HCT116 (cell line): ENCODE measurements at regions not wholly inside any gene's neighbourhood (a gene's known extent, or its start where the extent isn't known, plus 50 kb on each side); places are given as distances from the start of the nearest gene placed in this dataset.

Experiments used
- ATAC-seq: fragments of 200-7000 bp; cut with Tn5 transposase; 2 replicates; pipeline ENCODE4 v1.9.1; 2020; ENCODE audit warnings: mild to moderate bottlenecking, moderate library complexity
- BruUV-seq: library from RNA; stranded (reverse); fragments of 400-500 nt; replicated peaks from 2 replicates; lab custom pipeline; 2021; lab: Mats Ljungman, UMichigan
- CTCF ChIA-PET: fragments of 300-600 bp; sonication (Branson Sonifier 250); formaldehyde crosslinking; loops from one replicate; lab custom pipeline; 2021; ENCODE audit warnings: antibody characterized with exemption; lab: Charles Lee
- POLR2A ChIA-PET: fragments of 300-600, 350-600 bp; sonication (Branson Sonifier 250); formaldehyde crosslinking; loops from one replicate; lab custom pipeline; 2021; ENCODE audit warnings: antibody characterized with exemption; lab: Charles Lee
- RAD21 ChIA-PET, 2 experiments: fragments of 300-600 bp; sonication (Branson Sonifier 250); formaldehyde crosslinking; loops; one replicate each; lab custom pipeline; 2023; ENCODE audit warnings: low total read pairs in 2 of 2; ENCODE audit not compliant: uncharacterized antibody in 2 of 2, unreplicated experiment in 2 of 2, low non-redundant PET in 1 of 2; lab: Charles Lee
- DNase-seq: peaks from one replicate; pipeline ENCODE4 v3.0.0-alpha.2; 2010; ENCODE audit warnings: low read depth, low spot score
- H2AFZ ChIP-seq: fragments of 200-600 bp; shearing (Covaris generic), sonication (generic); 2 replicates; pipeline ENCODE4 v1.6.1; 2017; ENCODE audit warnings: low read depth, mixed run types, mixed read lengths, antibody characterized with exemption, low read length; ENCODE audit not compliant: poor library complexity, severe bottlenecking
- H3K27ac ChIP-seq: 2 replicates; pipeline ENCODE4 v1.5.1; 2012; ENCODE audit warnings: low read depth, low read length
- H3K27me3 ChIP-seq: fragments of 200-600 bp; sonication (generic); 2 replicates; pipeline ENCODE4 v1.6.1; 2016; ENCODE audit warnings: mixed run types, low read length, mixed read lengths; ENCODE audit not compliant: insufficient read depth
- H3K36me3 ChIP-seq, 2 experiments: fragments of 200-500 bp in 1 of 2; fragments of 200-600 bp in 1 of 2; sonication (Bioruptor generic) in 1 of 2; sonication (generic) in 1 of 2; 2 replicates each; pipeline versions ENCODE4 v1.5.1 to v1.6.1; 2014 to 2016; ENCODE audit warnings: low read length in 2 of 2, inconsistent platforms in 1 of 2, mixed read lengths in 1 of 2, mixed run types in 1 of 2; ENCODE audit not compliant: insufficient read depth in 2 of 2, control insufficient read depth in 1 of 2
- H3K4me1 ChIP-seq, 2 experiments: fragments of 200-600 bp in 1 of 2; sonication (generic) in 1 of 2; 2 replicates each; pipeline versions ENCODE4 v1.5.1 to v1.6.1; 2012 to 2017; ENCODE audit warnings: low read length in 2 of 2, inconsistent platforms in 1 of 2, mild to moderate bottlenecking in 1 of 2, mixed read lengths in 1 of 2, mixed run types in 1 of 2, moderate library complexity in 1 of 2; ENCODE audit not compliant: insufficient read depth in 2 of 2, control insufficient read depth in 1 of 2
- H3K4me2 ChIP-seq: fragments of 200-600 bp; sonication (generic); 2 replicates; pipeline ENCODE4 v1.6.1; 2017; ENCODE audit warnings: mixed run types, low read length, mixed read lengths
- H3K4me3 ChIP-seq, 2 experiments: fragments of 200-600 bp in 1 of 2; sonication (generic) in 1 of 2; replicated peaks in 1 of 2; 2 replicates each; pipeline ENCODE4 v1.5.1; 2011 to 2016; ENCODE audit warnings: low read length in 2 of 2, control low read depth in 1 of 2, low read depth in 1 of 2, mild to moderate bottlenecking in 1 of 2, mixed read lengths in 1 of 2, mixed run types in 1 of 2
- H3K79me2 ChIP-seq: fragments of 200-600 bp; sonication (generic); 2 replicates; pipeline ENCODE4 v1.6.1; 2017; ENCODE audit warnings: mild to moderate bottlenecking, mixed run types, low read length, moderate library complexity, mixed read lengths; ENCODE audit not compliant: insufficient read depth
- H3K9ac ChIP-seq: fragments of 200-600 bp; sonication (generic); 2 replicates; pipeline ENCODE4 v1.6.1; 2016; ENCODE audit warnings: low read length, mixed read lengths
- H3K9me2 ChIP-seq: fragments of 200-600 bp; sonication (generic), shearing (Covaris generic); 2 replicates; pipeline ENCODE4 v1.6.1; 2017; ENCODE audit warnings: mixed run types, mild to moderate bottlenecking, moderate library complexity; ENCODE audit not compliant: insufficient read depth
- H3K9me3 ChIP-seq, 2 experiments: fragments of 200-500 bp in 1 of 2; fragments of 200-600 bp in 1 of 2; sonication (Bioruptor generic) in 1 of 2; sonication (generic) in 1 of 2; 2 replicates each; pipeline ENCODE4 v1.6.1; 2014 to 2017; ENCODE audit warnings: low read length in 2 of 2, mixed read lengths in 2 of 2, inconsistent platforms in 1 of 2, low read depth in 1 of 2, mild to moderate bottlenecking in 1 of 2, mixed run types in 1 of 2, moderate library complexity in 1 of 2; ENCODE audit not compliant: control insufficient read depth in 1 of 2, insufficient read depth in 1 of 2
- H4K20me1 ChIP-seq: fragments of 200-600 bp; sonication (generic), shearing (Covaris generic); 2 replicates; pipeline ENCODE4 v1.6.1; 2017; ENCODE audit warnings: mixed run types, mild to moderate bottlenecking, moderate library complexity; ENCODE audit not compliant: insufficient read depth
- ATF3 ChIP-seq: IDR thresholded peaks from 2 replicates; pipeline ENCODE4 v1.6.1; 2012
- CBX3 ChIP-seq: IDR thresholded peaks from 2 replicates; pipeline ENCODE4 v1.6.1; 2012; ENCODE audit warnings: low read depth
- CEBPB ChIP-seq: IDR thresholded peaks from 2 replicates; pipeline ENCODE4 v1.6.1; 2012; ENCODE audit warnings: low read depth
- CTCF ChIP-seq, 3 experiments: fragments of 200-600 bp in 1 of 3; sonication (generic) in 1 of 3; IDR thresholded peaks in 2 of 3; conservative IDR thresholded peaks in 1 of 3; 2 replicates each; pipeline ENCODE4 v1.5.1; 2012 to 2017; ENCODE audit warnings: low read depth in 2 of 3, low read length in 2 of 3, antibody characterized with exemption in 1 of 3, borderline replicate concordance in 1 of 3, control low read depth in 1 of 3, mild to moderate bottlenecking in 1 of 3, mixed read lengths in 1 of 3, mixed run types in 1 of 3, moderate library complexity in 1 of 3; ENCODE audit not compliant: insufficient read depth in 1 of 3
- EGR1 ChIP-seq: IDR thresholded peaks from 2 replicates; pipeline ENCODE4 v1.6.1; 2012; ENCODE audit warnings: low read depth
- ELF1 ChIP-seq: IDR thresholded peaks from 2 replicates; pipeline ENCODE4 v1.6.1; 2012; ENCODE audit warnings: low read depth, borderline replicate concordance
- EZH2 ChIP-seq: fragments of 200-600 bp; sonication (generic); IDR thresholded peaks from 2 replicates; pipeline ENCODE4 v1.6.1; 2017; ENCODE audit warnings: antibody characterized with exemption, mixed run types
- EZH2phosphoT487 ChIP-seq: fragments of 200-600 bp; IDR thresholded peaks from 2 replicates; pipeline ENCODE4 v1.6.1; 2018; ENCODE audit warnings: antibody characterized with exemption, borderline replicate concordance
- JUND ChIP-seq: IDR thresholded peaks from 2 replicates; pipeline ENCODE4 v1.6.1; 2012
- MAX ChIP-seq: IDR thresholded peaks from 2 replicates; pipeline ENCODE4 v1.6.1; 2012
- POLR2A ChIP-seq: IDR thresholded peaks from 2 replicates; pipeline ENCODE4 v1.7.0; 2011; ENCODE audit warnings: borderline replicate concordance; ENCODE audit not compliant: insufficient read depth, insufficient read length; ENCODE audit errors: extremely low read depth
- POLR2AphosphoS5 ChIP-seq: IDR thresholded peaks from 2 replicates; pipeline ENCODE4 v1.6.1; 2011; ENCODE audit warnings: mild to moderate bottlenecking, low read depth, low read length, moderate library complexity
- REST ChIP-seq: IDR thresholded peaks from 2 replicates; pipeline ENCODE4 v1.6.1; 2012; ENCODE audit warnings: low read depth
- SP1 ChIP-seq: IDR thresholded peaks from 2 replicates; pipeline ENCODE4 v1.6.1; 2012; ENCODE audit warnings: low read depth
- SRF ChIP-seq: IDR thresholded peaks from 2 replicates; pipeline ENCODE4 v1.6.1; 2012; ENCODE audit warnings: low read depth
- YY1 ChIP-seq: IDR thresholded peaks from 2 replicates; pipeline ENCODE4 v1.6.1; 2011; ENCODE audit warnings: low read length, low read depth, moderate library complexity, mild to moderate bottlenecking; ENCODE audit not compliant: insufficient replicate concordance; ENCODE audit errors: extremely low read depth
- ZBTB33 ChIP-seq: IDR thresholded peaks from 2 replicates; pipeline ENCODE4 v1.6.1; 2011; ENCODE audit warnings: mild to moderate bottlenecking, low read length, moderate library complexity; ENCODE audit not compliant: insufficient replicate concordance; ENCODE audit errors: extremely low read depth
- ZNF274 ChIP-seq: fragments of 200-500 bp; sonication (Bioruptor generic); IDR thresholded peaks from 2 replicates; pipeline ENCODE4 v1.6.1; 2014; ENCODE audit warnings: mild to moderate bottlenecking, low read depth, low read length, inconsistent platforms
- intact Hi-C: fragments of 100-400 bp; cut with micrococcal nuclease; formaldehyde crosslinking; loops from 2 replicates; pipeline ENCODE4 v1.10.0; 2022

GRCh38 chr11:116680349-116681125 is 92.2 kb downstream of the BUD13 start:
- Histone ChIP-seq H2AFZ (no peak overlapping the region), H3K27ac (no peak overlapping the region), H3K4me1 (no peaks in the 10 kb centered on the region), H3K9me2 (no peaks in the 10 kb centered on the region), H3K9me3 (no peaks in the 10 kb centered on the region), H4K20me1 (no peaks in the 10 kb centered on the region), H3K4me3 (no peak overlapping the region), H3K79me2 (no peaks in the 10 kb centered on the region), H3K9ac (no peak overlapping the region), H3K4me2 (no peak overlapping the region), H3K27me3 (peaks cover 4% of the 10 kb centered on the region; the same call in 1 of the 2 replicates), H3K36me3 (no peaks in the 10 kb centered on the region)
- DNase-seq (no peak), ATAC-seq (0 out of 2 replicates have a peak, but pooled peaks have one; percentile 42)
- CTCF ChIA-PET: no interaction called here
- TF ChIP-seq POLR2A (no peak), ZNF274 (no peak), MAX (no peak), ATF3 (no peak), ELF1 (no peak), EGR1 (no peak), CTCF (IDR thresholded peaks at IDR 0.05 in 2 of 3, conservative IDR thresholded peaks at IDR 0.05 in 1 of 3; ENCODE audit: borderline replicate concordance in 1 of 3, insufficient read depth in 1 of 3, low read depth in 2 of 3, low read length in 2 of 3) (no peak), SP1 (no peak), EZH2 (no peak), EZH2phosphoT487 (no peak), ZBTB33 (no peak), CEBPB (no peak), SRF (no peak), CBX3 (no peak), JUND (no peak), POLR2AphosphoS5 (no peak), YY1 (no peak), REST (no peak)
- BruUV-seq: no TSS peak
- POLR2A ChIA-PET: no interaction called here
- RAD21 ChIA-PET: no interaction called here
- intact Hi-C loops: no loop called here
